GM12878 (cell line): ENCODE measurements at regions not wholly inside any gene's neighbourhood (a gene's known extent, or its start where the extent isn't known, plus 50 kb on each side); places are given as distances from the start of the nearest gene placed in this dataset.
"Not testable (repeated sequence)": the region's sequence is repeated elsewhere in the genome, so short reads cannot be mapped to it uniquely, and the experiment has no call there.

Source experiments
- ATAC-seq: fragments of 200-7000 bp; cut with Tn5 transposase; 3 replicates; pipeline ENCODE4 v1.9.1; 2020; ENCODE audit warnings: mild to moderate bottlenecking, moderate library complexity
- BruUV-seq: library from RNA; stranded (reverse); fragments of 400-500 nt; replicated peaks from 2 replicates; lab custom pipeline; 2021; lab: Mats Ljungman, UMichigan
- CTCF ChIA-PET: fragments of 300-600 bp; sonication (Branson Sonifier 250); formaldehyde crosslinking; extraction: SDS; loops from one replicate; lab custom pipeline; 2021; ENCODE audit warnings: inconsistent platforms; lab: Yijun Ruan, JAX
- POLR2A ChIA-PET: fragments of 350-600 bp; formaldehyde crosslinking; extraction: SDS; loops from one replicate; lab custom pipeline; 2021; ENCODE audit warnings: inconsistent platforms; lab: Charles Lee
- RAD21 ChIA-PET: fragments of 300-600 bp; sonication (Branson Sonifier 250); formaldehyde crosslinking; loops from one replicate; lab custom pipeline; 2023; ENCODE audit warnings: antibody characterized with exemption; ENCODE audit not compliant: unreplicated experiment; lab: Charles Lee
- SMC1A ChIA-PET: fragments of 300-600 bp; sonication (Branson Sonifier 250); formaldehyde crosslinking; loops from one replicate; lab custom pipeline; 2023; ENCODE audit not compliant: unreplicated experiment, uncharacterized antibody; lab: Charles Lee
- DNase-seq: peaks from one replicate; pipeline ENCODE4 v3.0.0-alpha.2; 2011; ENCODE audit warnings: low read depth, low spot score
- FAIRE-seq: peaks from 3 replicates; lab custom pipeline; 2011; peaks lifted over from hg19 to GRCh38; lab: Jason Lieb, UNC
- H2AFZ ChIP-seq: 2 replicates; pipeline ENCODE4 v1.6.0; 2011; ENCODE audit warnings: low read depth, low read length, control low read depth; ENCODE audit not compliant: control insufficient read depth
- H3K27ac ChIP-seq: 2 replicates; pipeline ENCODE4 v1.5.1; 2011; ENCODE audit warnings: control low read depth; ENCODE audit not compliant: control insufficient read depth, insufficient read depth
- H3K27me3 ChIP-seq, 2 experiments: replicated peaks in 1 of 2; 2 replicates each; pipeline versions ENCODE4 v1.6.0 to v1.6.1; 2011; ENCODE audit warnings: low read length in 1 of 2; ENCODE audit not compliant: control insufficient read depth in 2 of 2, insufficient read depth in 2 of 2
- H3K36me3 ChIP-seq, 2 experiments: 2 replicates each; pipeline ENCODE4 v1.5.1; 2011; ENCODE audit warnings: low read length in 1 of 2; ENCODE audit not compliant: control insufficient read depth in 2 of 2, insufficient read depth in 2 of 2
- H3K4me1 ChIP-seq: 2 replicates; pipeline ENCODE4 v1.6.1; 2011; ENCODE audit warnings: mild to moderate bottlenecking, low read length, moderate library complexity, mixed read lengths; ENCODE audit not compliant: control insufficient read depth, insufficient read depth
- H3K4me2 ChIP-seq: 2 replicates; pipeline ENCODE4 v1.6.0; 2011; ENCODE audit warnings: control low read depth; ENCODE audit not compliant: control insufficient read depth, insufficient read depth
- H3K4me3 ChIP-seq: fragments of 200-600 bp; sonication (generic); 2 replicates; pipeline ENCODE4 v1.5.1; 2016
- H3K79me2 ChIP-seq: 2 replicates; pipeline ENCODE4 v1.6.0; 2011; ENCODE audit warnings: low read length; ENCODE audit not compliant: control insufficient read depth, insufficient read depth
- H3K9ac ChIP-seq: 2 replicates; pipeline ENCODE4 v1.8.0; 2011; ENCODE audit warnings: low read length, control low read depth, mixed read lengths; ENCODE audit not compliant: control insufficient read depth, insufficient read depth
- H3K9me3 ChIP-seq: replicated peaks from 3 replicates; pipeline ENCODE4 v1.5.1; 2011; ENCODE audit warnings: mild to moderate bottlenecking, low read length; ENCODE audit not compliant: control insufficient read depth, insufficient read depth
- H4K20me1 ChIP-seq: 2 replicates; pipeline ENCODE4 v1.6.0; 2011; ENCODE audit not compliant: control insufficient read depth, insufficient read depth
- BRCA1 ChIP-seq: IDR thresholded peaks from 2 replicates; pipeline ENCODE4 v1.6.1; 2011; ENCODE audit warnings: low read depth, low read length, improper control_type of control experiment
- CHD2 ChIP-seq: IDR thresholded peaks from 2 replicates; pipeline ENCODE4 v1.6.1; 2011; ENCODE audit warnings: low read depth, low read length, improper control_type of control experiment, borderline replicate concordance
- EGR1 ChIP-seq, 2 experiments: IDR thresholded peaks; 1 replicate in 1 of 2; 2 replicates in 1 of 2; pipeline ENCODE4 v1.6.1; 2011 to 2012; ENCODE audit warnings: low read depth in 2 of 2, low read length in 2 of 2, borderline replicate concordance in 1 of 2, mild to moderate bottlenecking in 1 of 2, moderate library complexity in 1 of 2
- EZH2 ChIP-seq: IDR thresholded peaks from 2 replicates; pipeline ENCODE4 v1.6.1; 2012; ENCODE audit warnings: low read depth, mild to moderate bottlenecking, control low read depth, inconsistent platforms, low read length, borderline replicate concordance; ENCODE audit not compliant: control insufficient read depth
- HCFC1 ChIP-seq: fragments of 150-350 bp; IDR thresholded peaks from 2 replicates; pipeline ENCODE4 v1.6.1; 2014; ENCODE audit warnings: low read length
- HDAC6 ChIP-seq: fragments of 200-600 bp; sonication (generic); IDR thresholded peaks from one replicate; pipeline ENCODE4 v1.8.0; 2017; ENCODE audit warnings: antibody characterized with exemption; ENCODE audit not compliant: unreplicated experiment
- KDM1A ChIP-seq: fragments of 200-600 bp; sonication (generic); IDR thresholded peaks from 2 replicates; pipeline ENCODE4 v1.6.1; 2016; ENCODE audit warnings: borderline replicate concordance
- MEF2A ChIP-seq: IDR thresholded peaks from 2 replicates; pipeline ENCODE4 v1.6.1; 2011; ENCODE audit warnings: low read depth, mild to moderate bottlenecking, low read length, moderate library complexity; ENCODE audit not compliant: insufficient read depth
- NR2F1 ChIP-seq: fragments of 450-650 bp; conservative IDR thresholded peaks from 2 replicates; pipeline ENCODE4 v1.6.1; 2017; ENCODE audit warnings: mild to moderate bottlenecking
- POLR2A ChIP-seq: IDR thresholded peaks from 2 replicates; pipeline ENCODE4 v1.6.1; 2011; ENCODE audit warnings: low read depth, mild to moderate bottlenecking, low read length
- SMC3 ChIP-seq: IDR thresholded peaks from 2 replicates; pipeline ENCODE4 v1.6.1; 2011; ENCODE audit warnings: low read length, improper control_type of control experiment, borderline replicate concordance
- SREBF1 ChIP-seq: IDR thresholded peaks from 2 replicates; pipeline ENCODE4 v1.6.1; 2012; ENCODE audit warnings: mild to moderate bottlenecking, low read length
- SRF ChIP-seq, 2 experiments: IDR thresholded peaks; 2 replicates each; pipeline ENCODE4 v1.6.1; 2011; ENCODE audit warnings: low read depth in 2 of 2, low read length in 2 of 2, mild to moderate bottlenecking in 1 of 2, moderate library complexity in 1 of 2
- SUZ12 ChIP-seq: fragments of 200-600 bp; sonication (generic); IDR thresholded peaks from one replicate; pipeline ENCODE4 v1.6.1; 2018; ENCODE audit warnings: antibody characterized with exemption, mild to moderate bottlenecking; ENCODE audit not compliant: unreplicated experiment
- TCF7 ChIP-seq: IDR thresholded peaks from 2 replicates; pipeline ENCODE4 v1.6.1; 2014; ENCODE audit warnings: antibody characterized with exemption, borderline replicate concordance
- WRNIP1 ChIP-seq: IDR thresholded peaks from 2 replicates; pipeline ENCODE4 v1.6.1; 2011; ENCODE audit warnings: low read depth, low read length, improper control_type of control experiment, borderline replicate concordance
- ZBTB11 ChIP-seq: fragments of 450-650 bp; formaldehyde crosslinking; IDR thresholded peaks from 2 replicates; pipeline ENCODE4 v1.5.0; 2022; ENCODE audit warnings: mild to moderate bottlenecking, missing genetic modification characterization
- ZNF207 ChIP-seq: fragments of 450-650 bp; IDR thresholded peaks from 2 replicates; pipeline ENCODE4 v1.6.1; 2014; ENCODE audit warnings: antibody characterized with exemption, mild to moderate bottlenecking, borderline replicate concordance
- ZNF217 ChIP-seq: fragments of 450-650 bp; IDR thresholded peaks from 2 replicates; pipeline ENCODE4 v1.6.1; 2017; ENCODE audit warnings: antibody characterized with exemption, mild to moderate bottlenecking
- ZSCAN29 ChIP-seq: fragments of 450-650 bp; IDR thresholded peaks from 2 replicates; pipeline ENCODE4 v1.6.1; 2017; ENCODE audit warnings: mild to moderate bottlenecking, moderate library complexity
- in situ Hi-C: fragments of 300-500 bp; cut with MboI; formaldehyde crosslinking; loops from 9 replicates; pipeline ENCODE4 v1.14.3; 2018; ENCODE audit warnings: mixed read lengths
- intact Hi-C: fragments of 100-400 bp; cut with micrococcal nuclease; formaldehyde crosslinking; loops from one replicate; pipeline ENCODE4 v1.14.2; 2022; ENCODE audit not compliant: unreplicated experiment

- DNase-seq (no peak), ATAC-seq (no peak), FAIRE-seq (no peak)
- no peak overlapping the region for H2AFZ ChIP-seq
- H3K27me3 ChIP-seq = no peaks in the 10 kb centered on the region
- no peak overlapping the region for H3K27ac ChIP-seq
- POLR2A ChIA-PET = interaction anchor here (0.6 kb wide), 1 partner anchor 21 kb away, joined by 7 read pairs; no protein-coding TSS in a partner anchor
- RAD21 ChIA-PET = no interaction called here
- no TSS peak for BruUV-seq
- no peak for TF ChIP-seq EGR1 (IDR thresholded peaks at IDR 0.05; ENCODE audit: borderline replicate concordance in 1 of 2, low read depth in 2 of 2, low read length in 2 of 2)
- TF ChIP-seq HCFC1 = no peak
- TF ChIP-seq SRF (IDR thresholded peaks at IDR 0.05; ENCODE audit: low read depth in 2 of 2, low read length in 2 of 2) = no peak
- no peak for TF ChIP-seq ZNF217
- no peak for TF ChIP-seq ZSCAN29
- no peak for TF ChIP-seq KDM1A
- TF ChIP-seq HDAC6 = no peak
- TF ChIP-seq MEF2A = no peak
- no peak for TF ChIP-seq WRNIP1
- no peak for TF ChIP-seq CHD2
- TF ChIP-seq BRCA1 = no peak
- no peak for TF ChIP-seq SMC3
- TF ChIP-seq POLR2A = no peak
- no peak for TF ChIP-seq ZBTB11 (CRISPR knock-in tag)
- no peak for TF ChIP-seq EZH2
- TF ChIP-seq TCF7 = no peak
- TF ChIP-seq SREBF1 = no peak
- TF ChIP-seq NR2F1 = no peak
- TF ChIP-seq ZNF207 = no peak
- TF ChIP-seq SUZ12 = no peak
- in situ Hi-C loops = no loop called here
- no peak overlapping the region for H3K4me2 ChIP-seq
- SMC1A ChIA-PET = interaction anchor here (0.5 kb wide), 1 partner anchor 211 kb away, joined by 3 read pairs; no protein-coding TSS in a partner anchor
- CTCF ChIA-PET = no interaction called here
- no peaks in the 10 kb centered on the region; the same call in 2 of the 3 replicates for H3K9me3 ChIP-seq
- no peak overlapping the region for H3K9ac ChIP-seq
- H3K4me1 ChIP-seq = no peaks in the 10 kb centered on the region
- H4K20me1 ChIP-seq = no peaks in the 10 kb centered on the region
- intact Hi-C loops = loop anchor here (10.0 kb wide), 1 partner anchor 559 kb away; the partner anchor contains the start of gene TMTC2
- no peaks in the 10 kb centered on the region for H3K79me2 ChIP-seq
- H3K4me3 ChIP-seq = no peak overlapping the region
- no peaks in the 10 kb centered on the region for H3K36me3 ChIP-seq
These were observed 557.3 kb downstream of the TMTC2 start for GRCh38 chr12:83244001-83244400.

GRCh38 chr12:83233987-83234386, 547.3 kb downstream of the TMTC2 start:
- in situ Hi-C loops, H4K20me1 ChIP-seq, CTCF ChIA-PET: not testable (repeated sequence)

More at GRCh38 chr12:83233987-83234386, 547.3 kb downstream of the TMTC2 start:
- DNase-seq, H3K4me3 ChIP-seq, POLR2A ChIA-PET, H3K36me3 ChIP-seq, H3K9me3 ChIP-seq, BruUV-seq, ATAC-seq, intact Hi-C loops, H3K9ac ChIP-seq, FAIRE-seq, SMC1A ChIA-PET, H3K4me2 ChIP-seq, H2AFZ ChIP-seq, H3K79me2 ChIP-seq, H3K27me3 ChIP-seq, H3K4me1 ChIP-seq, H3K27ac ChIP-seq, RAD21 ChIA-PET: not testable (repeated sequence)
